ENCODE measurements at regions not wholly inside any gene's neighbourhood (a gene's known extent, or its start where the extent isn't known, plus 50 kb on each side); places are given as distances from the start of the nearest gene placed in this dataset.

DNA sequence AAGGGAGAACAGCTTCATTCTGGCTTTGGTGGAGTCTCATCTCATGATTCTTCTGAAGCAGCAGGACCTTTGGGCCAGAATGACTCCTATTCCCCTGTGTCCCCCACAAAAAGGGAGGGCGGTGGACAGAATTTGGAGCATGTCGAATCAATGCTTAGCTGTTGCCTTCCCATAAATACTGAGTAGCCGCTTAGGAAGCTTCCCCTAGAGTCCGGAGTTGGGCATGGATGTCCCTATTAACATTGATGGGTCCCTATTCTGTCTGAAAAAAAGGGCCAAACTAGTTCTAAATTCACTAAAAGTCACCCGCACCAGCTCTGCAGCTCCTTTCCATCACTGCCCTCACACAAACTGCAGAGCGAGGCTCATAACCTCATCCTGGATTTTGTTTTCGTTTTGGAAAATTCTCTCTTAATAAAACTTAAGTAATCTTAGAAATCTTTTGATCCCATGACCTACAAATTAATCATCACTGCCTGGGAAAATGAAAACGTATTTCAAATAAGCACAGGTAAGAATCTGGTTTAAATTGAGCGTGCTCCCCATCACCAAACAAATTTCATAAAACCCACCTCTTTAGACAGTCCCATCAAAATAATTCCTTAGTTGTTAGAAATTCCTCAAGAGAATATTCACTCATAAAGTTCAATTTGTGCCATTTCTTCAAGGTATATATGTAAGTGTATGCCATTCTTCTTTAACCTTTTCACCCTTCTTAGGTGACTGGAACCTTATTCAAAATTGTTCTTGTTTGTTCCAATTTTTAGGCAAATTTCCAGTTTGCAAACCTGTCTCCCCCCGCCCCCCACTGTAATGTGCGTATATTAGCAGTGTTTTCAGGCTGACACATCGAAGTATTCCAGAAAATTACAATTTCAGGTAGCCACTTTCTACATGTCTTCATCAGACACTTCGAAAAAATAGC, 53.3 kb upstream of the NKAP start:
- Histone ChIP-seq H3K9me3 (no peaks in the 10 kb centered on the region), H3K27ac (no peak overlapping the region), H3K4me1 (peaks cover 0 to 3% of the 10 kb centered on the region in 2 donors), H3K27me3 (peaks cover 22% of the 10 kb centered on the region), H3K36me3 (no peaks in the 10 kb centered on the region), H3K4me3 (replicated peaks in 1 of 3) (no peak overlapping the region)
- DNase-seq: no peak
- intact Hi-C loops (cut with DNase I): no loop called here
- TF ChIP-seq, protein P1, sequence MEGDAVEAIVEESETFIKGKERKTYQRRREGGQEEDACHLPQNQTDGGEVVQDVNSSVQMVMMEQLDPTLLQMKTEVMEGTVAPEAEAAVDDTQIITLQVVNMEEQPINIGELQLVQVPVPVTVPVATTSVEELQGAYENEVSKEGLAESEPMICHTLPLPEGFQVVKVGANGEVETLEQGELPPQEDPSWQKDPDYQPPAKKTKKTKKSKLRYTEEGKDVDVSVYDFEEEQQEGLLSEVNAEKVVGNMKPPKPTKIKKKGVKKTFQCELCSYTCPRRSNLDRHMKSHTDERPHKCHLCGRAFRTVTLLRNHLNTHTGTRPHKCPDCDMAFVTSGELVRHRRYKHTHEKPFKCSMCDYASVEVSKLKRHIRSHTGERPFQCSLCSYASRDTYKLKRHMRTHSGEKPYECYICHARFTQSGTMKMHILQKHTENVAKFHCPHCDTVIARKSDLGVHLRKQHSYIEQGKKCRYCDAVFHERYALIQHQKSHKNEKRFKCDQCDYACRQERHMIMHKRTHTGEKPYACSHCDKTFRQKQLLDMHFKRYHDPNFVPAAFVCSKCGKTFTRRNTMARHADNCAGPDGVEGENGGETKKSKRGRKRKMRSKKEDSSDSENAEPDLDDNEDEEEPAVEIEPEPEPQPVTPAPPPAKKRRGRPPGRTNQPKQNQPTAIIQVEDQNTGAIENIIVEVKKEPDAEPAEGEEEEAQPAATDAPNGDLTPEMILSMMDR (IDR thresholded peaks at IDR 0.05): no peak
- TF ChIP-seq POLR2A (IDR thresholded peaks at IDR 0.05): no peak
- WGBS, 2 donors: 14% methylated on average over 13 of the region's 13 CpGs

DNA sequence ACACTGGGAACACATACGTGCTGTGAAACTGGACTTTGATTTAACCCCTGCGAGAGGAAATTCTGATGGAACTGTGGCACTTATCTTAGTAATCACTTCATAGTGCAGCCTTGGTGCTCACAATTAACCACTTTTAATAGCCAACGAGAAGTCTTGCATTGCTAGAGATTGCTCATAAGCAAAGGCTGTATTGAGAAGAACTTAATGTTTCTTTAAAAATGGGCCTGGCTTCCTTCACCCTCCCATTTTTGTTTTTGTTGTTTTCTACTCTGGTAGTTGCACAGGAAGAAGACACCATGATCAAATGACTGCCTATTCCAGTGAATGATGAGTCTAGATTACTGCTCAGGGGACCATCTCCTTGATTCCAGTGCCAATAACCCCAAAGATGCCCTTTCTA, 52.5 kb upstream of the NKAP start:
- intact Hi-C loops (cut with DNase I): no loop called here
- WGBS, 2 donors: 19 to 22% methylated on average over 3 of the region's 3 CpGs
- H3K36me3 ChIP-seq: no peaks in the 10 kb centered on the region

More for the DNA sequence above, 52.5 kb upstream of the NKAP start:
- Histone ChIP-seq H3K27ac (no peak overlapping the region), H3K27me3 (peaks cover 25% of the 10 kb centered on the region), H3K4me3 (replicated peaks in 1 of 3) (no peak overlapping the region), H3K4me1 (peaks cover 0 to 7% of the 10 kb centered on the region in 2 donors), H3K9me3 (no peaks in the 10 kb centered on the region)
- DNase-seq: no peak
- TF ChIP-seq, protein P1 (IDR thresholded peaks at IDR 0.05): no peak
- TF ChIP-seq POLR2A (IDR thresholded peaks at IDR 0.05): no peak

Data from thyroid gland (tissue), 4 donors.